ENCODE measurements at regions not wholly inside any gene's neighbourhood (a gene's known extent, or its start where the extent isn't known, plus 50 kb on each side); places are given as distances from the start of the nearest gene placed in this dataset.
"Not testable (repeated sequence)": the region's sequence is repeated elsewhere in the genome, so short reads cannot be mapped to it uniquely, and the experiment has no call there.

DNA sequence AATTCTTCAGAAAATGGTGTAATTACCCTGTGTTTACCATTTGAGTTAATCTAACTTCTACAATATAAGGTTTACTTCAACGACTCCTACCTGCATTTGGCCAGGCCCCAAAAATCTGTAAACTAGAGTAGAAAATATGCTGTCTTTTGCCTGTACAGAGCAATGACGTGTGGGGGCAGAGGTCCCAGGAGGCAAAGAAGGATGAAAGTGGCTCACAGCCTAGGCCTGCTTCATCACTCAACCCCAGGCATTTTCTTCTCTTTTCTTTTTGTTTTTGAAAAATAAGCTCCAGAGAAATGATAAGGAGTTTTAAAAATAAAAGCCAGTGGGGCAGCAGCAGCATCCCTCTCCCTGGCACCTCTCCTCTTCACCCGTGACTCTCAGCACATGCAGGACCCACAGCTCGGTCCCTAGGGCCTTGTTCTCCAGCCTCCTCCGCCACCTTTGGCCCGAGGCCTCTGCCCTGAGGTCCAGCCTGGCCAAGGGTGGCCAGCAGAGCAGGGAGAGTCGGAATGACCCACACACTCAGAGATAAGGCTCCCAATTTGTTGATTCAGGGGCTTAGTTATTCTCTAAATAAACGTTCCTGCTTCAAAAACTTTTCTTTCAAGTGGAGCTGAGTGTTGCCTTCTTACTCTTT lies 76.6 kb upstream of the ADRA1D start:
- H3K9me3 Mint-ChIP-seq (ENCODE audit: insufficient read depth), result no peaks in the 10 kb centered on the region
- CTCF ChIA-PET, result no interaction called here
- no peaks in the 10 kb centered on the region for H3K36me3 Mint-ChIP-seq (ENCODE audit: low read depth)

DNA sequence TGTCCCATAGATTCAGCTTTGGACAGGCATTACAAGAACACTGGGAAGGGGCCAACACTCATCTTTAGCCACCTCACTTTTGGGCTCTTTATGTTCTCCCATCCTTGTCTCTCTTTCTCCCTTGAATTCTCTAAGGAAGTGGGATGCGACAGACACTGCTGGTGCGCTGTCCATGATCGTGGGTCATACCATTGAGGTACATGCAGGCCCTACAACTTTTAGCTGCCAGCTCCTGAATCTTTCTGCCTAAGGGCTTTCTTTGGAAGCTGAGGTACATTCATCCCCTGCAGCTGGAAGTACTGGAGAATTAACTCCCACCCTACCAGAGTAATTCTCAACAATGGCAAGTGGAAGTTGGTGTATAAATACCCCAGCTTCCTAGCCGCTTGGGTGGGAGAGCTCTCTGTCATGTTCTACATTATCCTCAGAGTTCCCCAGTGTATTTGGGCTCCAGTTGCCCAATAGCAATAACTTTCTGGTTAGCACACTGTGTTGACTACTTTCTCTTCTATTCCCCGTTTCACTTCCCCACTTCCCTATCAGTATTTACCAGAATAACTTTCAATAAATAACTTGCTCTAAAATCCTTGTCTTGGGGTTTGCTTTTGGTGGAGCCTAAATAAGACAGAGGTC lies 75.6 kb upstream of the ADRA1D start:
- ChIA-PET CTCF (no interaction called here), POLR2A (no interaction called here)
- no peaks in the 10 kb centered on the region for H3K9me3 Mint-ChIP-seq (ENCODE audit: insufficient read depth)
- peaks cover 3% of the 10 kb centered on the region for H3K27me3 Mint-ChIP-seq (ENCODE audit: low read depth)
- H3K4me1 Mint-ChIP-seq (ENCODE audit: low read depth), result no peaks in the 10 kb centered on the region
- H3K36me3 Mint-ChIP-seq (ENCODE audit: low read depth), result no peaks in the 10 kb centered on the region
- no peak overlapping the region for H3K4me3 Mint-ChIP-seq
- DNase-seq, result no peak
- no peak overlapping the region for H3K27ac Mint-ChIP-seq
- no peak for ATAC-seq

More for the DNA sequence above, 76.6 kb upstream of the ADRA1D start:
- Mint-ChIP-seq H3K27me3 (ENCODE audit: low read depth) (peaks cover 3% of the 10 kb centered on the region), H3K4me3 (no peak overlapping the region), H3K4me1 (ENCODE audit: low read depth) (no peaks in the 10 kb centered on the region), H3K27ac (no peak overlapping the region)
- ATAC-seq (no peak), DNase-seq (no peak)
- POLR2A ChIA-PET, result no interaction called here

DNA sequence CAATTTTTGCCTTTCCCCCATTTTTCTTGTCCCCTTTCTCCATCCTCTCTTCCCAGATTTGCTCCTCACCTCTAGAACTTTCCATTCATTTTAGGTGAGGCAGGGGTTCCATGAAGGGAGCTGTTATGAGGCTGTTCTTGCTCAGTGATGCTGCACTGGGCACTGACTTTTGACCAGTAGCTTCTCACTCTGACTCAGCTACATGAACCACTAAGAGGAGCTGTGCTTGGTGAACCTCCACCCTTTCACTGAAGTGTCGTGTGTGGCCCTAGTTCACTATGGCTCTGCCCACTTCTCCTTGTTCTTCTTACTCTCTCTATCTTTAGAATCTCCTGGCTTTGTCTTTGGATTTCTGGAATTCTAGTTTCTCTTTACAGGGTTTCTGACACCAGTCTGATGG lies 73.4 kb upstream of the ADRA1D start:
- no peak overlapping the region for H3K27ac Mint-ChIP-seq
- H3K4me1 Mint-ChIP-seq (ENCODE audit: low read depth), result no peaks in the 10 kb centered on the region
- H3K9me3 Mint-ChIP-seq (ENCODE audit: insufficient read depth), result no peaks in the 10 kb centered on the region
- CTCF ChIA-PET, result no interaction called here
- POLR2A ChIA-PET, result no interaction called here
- ATAC-seq, result no peak
- no peaks in the 10 kb centered on the region for H3K36me3 Mint-ChIP-seq (ENCODE audit: low read depth)
- peaks cover 6% of the 10 kb centered on the region for H3K27me3 Mint-ChIP-seq (ENCODE audit: low read depth)
- no peak for DNase-seq
- H3K4me3 Mint-ChIP-seq, result no peak overlapping the region

DNA sequence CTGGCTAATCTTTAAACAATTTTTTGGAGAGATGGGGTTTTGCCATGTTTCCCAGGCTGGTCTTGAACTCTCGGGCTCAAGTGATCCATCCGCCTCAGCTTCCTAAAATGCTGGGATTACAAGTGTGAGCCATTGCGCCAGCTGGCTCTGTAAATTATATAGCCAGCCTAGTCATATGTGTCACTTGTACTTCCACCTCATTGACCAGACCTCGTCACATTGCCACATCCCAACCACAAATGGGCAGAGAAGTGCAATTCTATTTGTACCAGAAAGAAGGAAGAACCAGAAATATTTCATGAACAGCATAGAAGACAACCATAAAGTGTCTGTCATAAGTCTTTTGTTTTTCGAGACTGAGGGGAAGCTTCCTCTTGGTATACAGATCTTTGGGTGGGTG lies 71.2 kb upstream of the ADRA1D start:
- no peak for ATAC-seq
- no peaks in the 10 kb centered on the region for H3K9me3 Mint-ChIP-seq (ENCODE audit: insufficient read depth)
- ChIA-PET POLR2A (no interaction called here), CTCF (no interaction called here)
- H3K27me3 Mint-ChIP-seq (ENCODE audit: low read depth), result peaks cover 8% of the 10 kb centered on the region
- H3K27ac Mint-ChIP-seq, result no peak overlapping the region
- no peaks in the 10 kb centered on the region for H3K36me3 Mint-ChIP-seq (ENCODE audit: low read depth)
- DNase-seq, result no peak
- H3K4me1 Mint-ChIP-seq (ENCODE audit: low read depth), result no peaks in the 10 kb centered on the region
- H3K4me3 Mint-ChIP-seq, result no peak overlapping the region

DNA sequence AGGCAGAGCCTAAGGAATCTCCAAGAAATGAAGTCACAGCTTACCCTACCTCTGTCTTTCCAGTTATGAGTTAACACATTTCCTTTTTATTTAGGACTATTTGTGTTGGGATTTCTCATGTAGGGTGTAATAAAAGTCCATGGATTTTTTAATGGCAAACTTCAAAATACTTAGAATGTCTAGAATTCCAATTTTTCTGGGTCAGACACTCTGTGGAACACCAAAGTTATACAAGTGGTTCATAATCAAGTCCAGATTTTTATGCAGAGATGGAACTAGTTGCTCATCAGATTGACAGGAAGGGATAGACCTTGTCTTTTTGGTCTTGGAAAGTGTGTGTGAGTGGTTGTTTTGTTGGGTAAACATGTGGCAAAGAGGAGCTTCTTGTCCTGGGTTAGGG lies 69.8 kb upstream of the ADRA1D start:
- Mint-ChIP-seq H3K27me3 (ENCODE audit: low read depth) (peaks cover 11% of the 10 kb centered on the region), H3K4me1 (ENCODE audit: low read depth) (no peaks in the 10 kb centered on the region), H3K4me3 (no peak overlapping the region), H3K9me3 (ENCODE audit: insufficient read depth) (no peaks in the 10 kb centered on the region), H3K36me3 (ENCODE audit: low read depth) (no peaks in the 10 kb centered on the region), H3K27ac (no peak overlapping the region)
- ATAC-seq (no peak), DNase-seq (no peak)
- ChIA-PET CTCF (no interaction called here), POLR2A (no interaction called here)

DNA sequence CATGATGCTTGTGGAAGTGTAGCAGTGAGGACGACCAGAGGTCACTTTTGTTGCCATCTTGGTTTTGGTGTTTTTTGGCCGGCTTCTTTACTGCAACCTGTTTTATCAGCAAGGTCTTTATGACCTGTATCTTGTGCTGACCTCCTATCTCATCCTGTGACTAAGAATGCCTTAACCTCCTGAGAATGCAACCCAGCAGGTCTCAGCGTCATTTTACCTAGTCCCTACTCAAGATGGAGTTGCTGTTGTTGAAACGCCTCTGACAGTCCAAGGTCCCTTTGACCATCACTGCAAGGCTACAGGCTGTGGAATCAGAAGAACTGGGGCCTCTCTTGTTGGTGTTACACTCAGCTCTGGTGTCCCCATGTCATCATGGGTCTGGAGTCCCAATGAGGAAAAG lies 61.5 kb upstream of the ADRA1D start:
- POLR2A ChIA-PET; H3K9me3 Mint-ChIP-seq (ENCODE audit: insufficient read depth); H3K27ac Mint-ChIP-seq; H3K4me3 Mint-ChIP-seq; H3K4me1 Mint-ChIP-seq (ENCODE audit: low read depth); H3K36me3 Mint-ChIP-seq (ENCODE audit: low read depth); CTCF ChIA-PET; ATAC-seq; DNase-seq: not testable (repeated sequence)
- H3K27me3 Mint-ChIP-seq (ENCODE audit: low read depth), result peaks cover 10% of the 10 kb centered on the region

DNA sequence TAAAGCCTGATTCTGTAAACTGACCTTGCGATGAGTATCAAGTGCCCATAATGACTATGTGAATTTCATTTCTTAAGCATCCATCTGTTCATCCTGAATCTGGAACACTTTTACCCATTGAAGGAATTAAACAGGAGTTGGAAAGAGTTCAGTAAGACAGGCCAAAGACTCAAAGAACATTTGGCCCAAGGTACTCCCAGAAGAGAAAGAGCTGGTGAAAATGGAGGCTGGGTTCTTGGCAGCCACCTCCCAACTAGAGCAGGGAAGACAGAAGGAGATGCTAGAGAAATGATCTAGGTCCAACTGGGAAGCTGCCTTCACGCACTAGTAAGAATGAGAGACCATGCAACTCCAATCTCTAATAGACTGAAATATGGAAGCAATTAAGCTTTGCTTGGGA lies 57.1 kb upstream of the ADRA1D start:
- Mint-ChIP-seq H3K27me3 (ENCODE audit: low read depth) (no peaks in the 10 kb centered on the region), H3K36me3 (ENCODE audit: low read depth) (no peaks in the 10 kb centered on the region), H3K4me1 (ENCODE audit: low read depth) (no peaks in the 10 kb centered on the region), H3K9me3 (ENCODE audit: insufficient read depth) (no peaks in the 10 kb centered on the region), H3K4me3 (no peak overlapping the region), H3K27ac (no peak overlapping the region)
- POLR2A ChIA-PET, result no interaction called here
- CTCF ChIA-PET, result no interaction called here
- DNase-seq (no peak), ATAC-seq (no peak)

DNA sequence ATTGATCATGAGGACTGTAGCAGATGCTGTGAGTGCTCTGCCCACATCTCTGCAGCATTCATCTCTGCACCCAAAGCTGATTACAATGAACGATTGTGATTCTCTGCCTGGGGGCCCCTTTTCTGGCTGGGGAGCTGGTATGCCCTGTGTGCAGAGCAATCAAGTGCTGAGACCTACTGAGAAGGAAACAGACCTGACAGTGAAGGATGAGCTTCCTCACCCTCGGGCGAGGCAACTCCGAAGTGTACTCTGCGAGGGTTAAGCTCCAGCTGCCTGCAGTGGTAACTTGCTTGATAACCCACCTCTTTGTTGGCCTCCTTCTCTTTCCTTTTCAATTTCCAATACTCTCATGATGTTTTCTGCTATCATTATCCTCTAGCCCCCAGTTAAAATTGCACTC lies 56.0 kb upstream of the ADRA1D start:
- Mint-ChIP-seq H3K27me3 (ENCODE audit: low read depth) (peaks cover 1% of the 10 kb centered on the region), H3K36me3 (ENCODE audit: low read depth) (no peaks in the 10 kb centered on the region), H3K27ac (no peak overlapping the region), H3K4me3 (no peak overlapping the region), H3K4me1 (ENCODE audit: low read depth) (no peaks in the 10 kb centered on the region), H3K9me3 (ENCODE audit: insufficient read depth) (no peaks in the 10 kb centered on the region)
- ATAC-seq, result no peak
- CTCF ChIA-PET, result no interaction called here
- DNase-seq, result no peak
- POLR2A ChIA-PET, result no interaction called here

DNA sequence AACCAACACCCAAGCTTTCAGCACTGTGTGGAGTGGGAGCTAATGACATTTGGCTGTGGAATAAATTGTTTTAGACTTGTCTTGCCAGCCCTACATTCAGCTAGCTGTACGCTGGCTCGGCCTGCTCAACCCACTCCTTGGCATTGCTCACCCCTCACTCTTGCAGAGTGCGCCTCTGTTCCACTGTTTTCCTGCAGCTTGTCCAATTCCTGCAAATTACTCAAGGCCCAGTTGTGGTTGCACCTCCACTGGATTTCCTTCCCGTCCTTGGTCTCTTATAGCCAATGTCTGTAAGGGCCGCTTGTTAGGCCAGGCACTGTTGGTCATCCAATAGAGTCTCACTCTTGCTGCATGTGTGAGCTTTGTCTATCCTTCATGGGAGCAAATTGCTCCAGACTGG lies 55.5 kb upstream of the ADRA1D start:
- DNase-seq (no peak), ATAC-seq (no peak)
- ChIA-PET CTCF (no interaction called here), POLR2A (no interaction called here)
- Mint-ChIP-seq H3K27ac (no peak overlapping the region), H3K4me3 (no peak overlapping the region), H3K9me3 (ENCODE audit: insufficient read depth) (no peaks in the 10 kb centered on the region), H3K4me1 (ENCODE audit: low read depth) (no peaks in the 10 kb centered on the region), H3K27me3 (ENCODE audit: low read depth) (peaks cover 1% of the 10 kb centered on the region), H3K36me3 (ENCODE audit: low read depth) (no peaks in the 10 kb centered on the region)

DNA sequence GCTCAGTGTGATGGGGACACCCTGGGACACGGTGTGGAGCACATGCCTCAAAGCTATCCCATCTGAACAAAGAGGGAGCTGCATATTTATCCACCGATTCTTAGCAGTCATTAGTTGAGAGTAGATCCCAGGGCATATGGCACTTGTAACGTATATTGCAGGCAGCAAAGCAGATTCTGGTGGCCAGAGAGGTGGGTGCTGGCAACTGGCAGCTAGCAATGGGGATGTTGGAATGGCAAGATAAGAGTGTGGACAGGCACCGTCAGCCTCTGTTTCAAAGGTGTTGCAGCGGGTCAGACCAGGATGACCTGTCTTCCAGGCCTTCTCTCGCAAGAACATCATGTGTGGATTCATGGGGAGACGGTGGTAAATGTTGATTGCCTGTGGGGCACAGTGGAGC lies 54.0 kb upstream of the ADRA1D start:
- POLR2A ChIA-PET, result no interaction called here
- H3K27ac Mint-ChIP-seq, result no peak overlapping the region
- CTCF ChIA-PET, result no interaction called here

DNA sequence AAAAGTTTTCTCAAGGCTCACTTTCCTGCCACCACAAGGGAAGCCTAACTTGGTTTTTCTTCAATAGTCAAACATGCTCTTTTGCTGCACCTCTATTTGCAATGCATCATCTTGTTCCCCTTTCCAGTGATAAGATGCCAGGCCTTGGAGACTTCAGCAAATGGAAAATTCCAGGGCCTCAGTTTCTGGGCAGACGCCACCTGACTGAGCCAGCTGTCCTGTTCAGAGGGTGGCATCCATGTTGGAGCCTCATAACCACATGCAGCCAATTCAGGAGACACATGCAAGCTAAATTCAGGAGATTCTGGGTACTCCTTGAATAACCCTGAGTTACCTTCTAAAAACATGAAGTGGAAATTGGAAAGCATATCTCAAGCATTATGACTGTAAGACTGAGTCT lies 51.8 kb upstream of the ADRA1D start:
- Mint-ChIP-seq H3K4me3 (no peak overlapping the region), H3K9me3 (ENCODE audit: insufficient read depth) (no peaks in the 10 kb centered on the region), H3K27me3 (ENCODE audit: low read depth) (peaks cover 5% of the 10 kb centered on the region), H3K4me1 (ENCODE audit: low read depth) (no peaks in the 10 kb centered on the region), H3K36me3 (ENCODE audit: low read depth) (no peaks in the 10 kb centered on the region), H3K27ac (no peak overlapping the region)
- POLR2A ChIA-PET, result no interaction called here
- no peak for DNase-seq
- ATAC-seq, result no peak
- CTCF ChIA-PET, result no interaction called here

More for the DNA sequence above, 54.0 kb upstream of the ADRA1D start:
- no peaks in the 10 kb centered on the region for H3K36me3 Mint-ChIP-seq (ENCODE audit: low read depth)
- H3K27me3 Mint-ChIP-seq (ENCODE audit: low read depth), result peaks cover 5% of the 10 kb centered on the region
- no peaks in the 10 kb centered on the region for H3K4me1 Mint-ChIP-seq (ENCODE audit: low read depth)
- no peak overlapping the region for H3K4me3 Mint-ChIP-seq
- no peaks in the 10 kb centered on the region for H3K9me3 Mint-ChIP-seq (ENCODE audit: insufficient read depth)
- no peak for ATAC-seq
- no peak for DNase-seq

DNA sequence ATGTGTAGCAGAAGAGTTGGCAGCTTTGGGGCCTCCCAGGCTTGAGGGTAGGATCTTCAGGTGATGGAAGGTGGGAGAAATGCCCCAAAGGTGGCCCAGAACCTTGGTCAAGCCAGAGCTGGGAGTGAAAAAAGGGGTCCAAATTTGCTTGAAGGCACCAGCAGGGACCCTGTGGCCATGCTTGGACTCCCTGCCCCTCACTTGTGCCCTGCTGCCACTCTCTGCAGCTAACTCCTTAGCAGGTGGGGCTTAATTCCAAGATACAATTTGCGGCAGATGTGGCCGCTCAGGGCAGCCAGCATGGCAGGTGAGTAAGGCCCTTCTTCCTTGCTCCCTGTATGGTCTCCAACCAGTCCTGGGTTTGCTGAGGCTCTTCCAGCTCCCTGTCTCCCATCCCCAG lies 51.3 kb upstream of the ADRA1D start:
- ATAC-seq (no peak), DNase-seq (no peak)
- no peak overlapping the region for H3K4me3 Mint-ChIP-seq
- no peaks in the 10 kb centered on the region for H3K36me3 Mint-ChIP-seq (ENCODE audit: low read depth)
- H3K9me3 Mint-ChIP-seq (ENCODE audit: insufficient read depth), result no peaks in the 10 kb centered on the region
- no peak overlapping the region for H3K27ac Mint-ChIP-seq
- CTCF ChIA-PET, result no interaction called here
- no peaks in the 10 kb centered on the region for H3K4me1 Mint-ChIP-seq (ENCODE audit: low read depth)
- H3K27me3 Mint-ChIP-seq (ENCODE audit: low read depth), result peaks cover 5% of the 10 kb centered on the region
- POLR2A ChIA-PET, result no interaction called here

DNA sequence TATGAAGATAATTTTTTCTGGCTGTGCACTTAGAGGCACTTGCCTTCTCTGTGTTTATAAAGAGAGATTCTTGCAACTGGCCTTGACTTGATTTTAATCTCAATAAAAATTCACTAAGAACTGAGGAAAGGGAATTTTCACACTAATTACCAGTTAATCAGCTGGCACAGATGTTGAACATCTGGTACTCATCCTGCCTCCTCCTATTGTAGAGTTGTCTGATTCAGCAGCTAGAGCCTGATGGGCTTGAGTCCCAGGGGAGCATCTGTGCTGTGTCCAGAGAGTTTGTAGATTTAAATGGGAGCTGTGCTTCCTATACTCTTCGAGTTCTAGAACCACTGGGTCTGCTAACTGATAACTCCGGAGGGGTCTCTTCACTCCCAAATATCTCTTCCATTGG lies 50.7 kb upstream of the ADRA1D start:
- no peak for DNase-seq
- CTCF ChIA-PET, result no interaction called here
- H3K36me3 Mint-ChIP-seq (ENCODE audit: low read depth), result no peaks in the 10 kb centered on the region
- peaks cover 5% of the 10 kb centered on the region for H3K27me3 Mint-ChIP-seq (ENCODE audit: low read depth)
- POLR2A ChIA-PET, result no interaction called here
- H3K4me3 Mint-ChIP-seq, result no peak overlapping the region
- no peak overlapping the region for H3K27ac Mint-ChIP-seq
- no peaks in the 10 kb centered on the region for H3K4me1 Mint-ChIP-seq (ENCODE audit: low read depth)
- no peaks in the 10 kb centered on the region for H3K9me3 Mint-ChIP-seq (ENCODE audit: insufficient read depth)
- no peak for ATAC-seq

Measured in activated CD8-positive, alpha-beta T cell treated with anti-CD3 and anti-CD28 coated beads, Interleukin-2, amount 10 ng/mL, durations not matched to agents 7 days and 5 days (primary cell).